GM04503 (cell line): ENCODE measurements at regions not wholly inside any gene's neighbourhood (a gene's known extent, or its start where the extent isn't known, plus 50 kb on each side); places are given as distances from the start of the nearest gene placed in this dataset.

Experiments used
- DNase-seq: peaks from one replicate; pipeline ENCODE4 v3.0.0-alpha.2; 2012; ENCODE audit warnings: low read depth

DNA sequence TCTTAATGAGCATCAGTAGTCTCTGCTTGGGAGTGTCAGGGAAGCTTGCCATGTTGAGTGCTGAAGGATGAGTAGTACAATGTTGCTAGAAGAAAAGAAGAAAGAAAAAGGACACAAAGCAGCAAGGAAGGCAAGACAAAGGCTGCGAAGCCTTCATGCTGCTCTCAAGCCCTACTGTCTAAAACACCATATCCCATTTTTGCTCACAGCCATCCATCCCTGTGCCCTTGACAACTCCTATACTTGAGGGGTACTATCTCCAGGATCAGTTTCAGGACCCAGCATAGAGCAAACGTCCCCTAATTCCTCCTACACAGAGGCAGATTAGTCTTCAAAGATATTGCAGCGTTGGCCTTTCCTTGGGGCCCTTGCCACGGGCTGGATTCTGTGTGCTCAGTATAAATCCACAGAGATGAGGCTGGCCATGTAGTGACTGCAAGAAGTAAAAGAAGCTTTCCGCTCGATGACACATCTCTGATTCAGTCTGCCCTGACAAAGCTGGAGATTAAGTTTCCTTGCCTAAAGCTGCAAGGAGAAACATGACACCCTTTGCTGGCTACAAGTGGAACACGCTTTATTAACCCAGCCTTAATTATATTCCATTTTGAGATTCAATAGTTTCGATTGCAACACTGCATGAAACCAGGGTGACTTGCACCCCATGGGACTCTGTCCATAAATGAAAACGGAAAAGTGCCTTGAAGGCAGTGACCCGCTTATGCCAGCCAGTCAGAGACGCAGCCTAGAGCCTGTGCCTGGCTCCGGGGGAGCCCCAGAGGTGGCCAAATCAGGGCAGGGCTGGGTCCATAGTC is 304.6 kb downstream of the ACTL7B start:
- peak; percentile 79 for DNase-seq

- peak; percentile 61 for DNase-seq
These were observed 305.7 kb downstream of the ACTL7B start for GRCh38 chr9:108550106-108550505.

GRCh38 chr9:108549184-108549583 is 306.6 kb downstream of the ACTL7B start:
- DNase-seq: no peak

GRCh38 chr9:108547411-108548135 is 308.2 kb downstream of the ACTL7B start:
- DNase-seq: no peak

DNA sequence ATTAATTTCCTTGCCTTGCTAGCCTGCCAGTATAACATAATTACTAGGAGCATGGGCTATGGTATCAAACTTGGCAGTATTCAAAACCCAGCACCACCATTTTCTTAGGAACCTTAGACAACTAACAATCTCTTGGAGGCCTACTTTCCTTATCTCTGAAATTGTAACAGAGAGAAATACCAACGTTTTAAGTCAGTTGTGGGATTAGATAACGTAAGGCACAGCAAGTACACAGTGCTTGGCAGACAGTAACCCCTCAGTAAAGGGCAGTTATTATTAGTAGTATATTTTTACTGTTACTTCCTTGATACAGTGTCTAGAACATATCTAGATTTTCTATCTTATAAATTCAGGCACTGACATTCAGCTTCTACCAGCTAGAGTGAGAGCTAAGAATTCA is 309.6 kb downstream of the ACTL7B start:
- no peak for DNase-seq

- no peak for DNase-seq
These were observed 310.4 kb downstream of the ACTL7B start for GRCh38 chr9:108545436-108545835.

GRCh38 chr9:108544866-108545265 is 310.9 kb downstream of the ACTL7B start:
- no peak for DNase-seq

- DNase-seq: no peak
These were observed 312.5 kb downstream of the ACTL7B start for GRCh38 chr9:108543251-108543778.

- DNase-seq: no peak
These were observed 318.0 kb downstream of the ACTL7B start for GRCh38 chr9:108537756-108538155.

- peak; percentile 28 for DNase-seq
These were observed 318.8 kb downstream of the ACTL7B start for GRCh38 chr9:108536836-108537601.

DNA sequence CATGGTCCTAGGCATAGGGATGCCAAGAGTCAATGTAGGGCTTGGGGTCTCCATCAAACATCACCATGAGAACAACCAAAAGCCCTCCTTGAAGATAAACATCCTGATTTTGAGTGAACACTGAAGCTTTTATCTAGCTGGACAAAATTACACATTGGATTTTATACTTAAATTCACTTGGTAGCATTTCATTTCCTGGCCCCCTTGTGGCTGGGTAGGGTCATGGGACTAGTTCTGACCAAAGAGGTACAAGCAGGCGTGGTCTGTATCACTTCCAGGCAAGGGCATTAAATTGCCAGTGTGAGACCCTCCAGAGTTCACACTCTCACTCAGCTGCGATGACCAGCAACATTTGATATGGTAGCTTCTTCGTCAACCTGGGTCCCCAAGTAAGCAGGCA is 320.3 kb downstream of the ACTL7B start:
- DNase-seq: no peak

- peak; percentile 62 for DNase-seq
These were observed 321.0 kb downstream of the ACTL7B start for GRCh38 chr9:108534741-108535140.

DNA sequence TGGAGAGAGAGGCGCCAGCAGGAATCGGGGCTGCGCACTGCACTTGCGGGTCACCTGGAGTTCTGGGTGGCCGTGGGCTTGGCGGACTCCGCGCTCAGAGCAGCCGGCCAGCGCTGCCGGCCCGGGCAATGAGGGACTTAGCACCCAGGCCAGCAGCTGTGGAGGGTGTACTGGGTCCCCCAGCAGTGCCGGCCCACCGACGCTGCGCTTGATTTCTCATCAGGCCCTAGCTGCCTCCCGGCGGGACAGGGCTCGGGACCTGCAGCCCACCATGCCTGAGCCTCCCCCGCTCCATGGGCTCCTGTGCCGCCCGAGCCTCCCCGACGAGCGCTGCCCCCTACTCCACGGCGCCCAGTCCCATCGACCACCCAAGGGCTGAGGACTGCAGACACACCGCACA is 325.6 kb downstream of the ACTL7B start:
- DNase-seq: no peak

DNA sequence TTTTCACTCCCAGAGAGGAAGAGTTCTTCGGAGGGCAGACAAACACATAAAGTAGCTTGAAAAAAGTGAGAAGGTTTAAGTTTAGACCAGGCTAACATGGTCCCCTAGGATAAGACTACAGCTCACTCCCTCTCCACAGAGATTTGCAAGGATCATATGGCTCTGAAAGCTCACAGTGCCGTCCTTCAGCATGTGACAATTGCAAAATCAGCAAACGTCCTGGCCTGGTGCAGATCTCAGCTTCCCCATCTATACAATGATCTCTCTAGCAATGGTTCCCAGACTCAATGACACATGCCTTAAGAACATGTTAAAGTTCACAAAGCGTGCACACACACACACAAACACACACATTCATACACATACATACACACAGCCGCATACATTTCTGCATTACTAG is 327.6 kb downstream of the ACTL7B start:
- DNase-seq: no peak

DNA sequence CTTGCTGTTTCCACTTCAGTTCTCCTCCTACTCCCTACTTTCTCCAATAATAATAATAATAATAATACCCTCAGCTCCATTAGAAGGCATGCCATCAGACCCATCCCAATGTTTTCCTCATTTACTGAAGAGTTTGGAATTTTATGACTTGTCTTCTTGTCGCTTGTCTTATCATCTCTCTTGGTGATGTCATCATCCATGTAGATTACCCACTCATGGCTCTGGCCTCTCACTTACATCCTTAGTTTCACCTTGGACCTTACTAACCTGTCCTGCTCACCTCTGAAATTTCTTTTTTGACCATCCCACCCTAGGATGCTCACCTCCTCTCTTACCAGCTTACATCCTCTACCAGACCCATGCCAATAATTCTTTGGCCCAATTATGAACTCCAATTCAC is 329.3 kb downstream of the ACTL7B start:
- no peak for DNase-seq

GRCh38 chr9:108525186-108525585 is 330.6 kb downstream of the ACTL7B start:
- DNase-seq: no peak

DNA sequence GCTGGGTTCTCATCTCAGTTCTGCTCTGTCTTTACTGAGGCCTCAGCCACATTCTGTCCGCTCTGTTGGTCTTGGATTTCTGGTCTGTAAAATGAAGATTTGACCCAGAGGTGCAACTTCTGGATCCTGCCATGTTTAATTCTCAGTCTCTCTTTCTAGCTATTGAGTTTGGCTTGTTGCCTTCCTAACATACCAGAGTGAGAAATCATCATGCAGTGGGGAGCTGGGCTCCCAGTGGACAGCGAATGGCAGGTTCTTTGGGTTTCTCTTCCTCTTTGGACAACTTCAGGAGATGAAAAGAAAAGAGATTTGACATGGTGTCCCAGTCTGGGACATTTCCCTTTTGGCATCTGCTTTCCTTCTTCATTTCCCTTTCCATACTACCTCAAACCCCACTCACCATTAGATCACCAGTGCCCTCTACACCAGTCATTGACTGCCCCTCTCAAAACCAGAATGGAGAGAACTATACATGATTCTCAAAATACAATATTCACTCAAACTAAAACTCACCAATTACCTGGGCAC is 334.7 kb downstream of the ACTL7B start:
- DNase-seq: no peak

GRCh38 chr9:108519437-108519836 is 336.3 kb downstream of the ACTL7B start:
- no peak for DNase-seq

- no peak for DNase-seq
These were observed 338.0 kb downstream of the ACTL7B start for GRCh38 chr9:108517651-108518365.

- no peak for DNase-seq
These were observed 339.4 kb downstream of the ACTL7B start for GRCh38 chr9:108516391-108516790.

GRCh38 chr9:108515856-108516255 is 339.9 kb downstream of the ACTL7B start:
- no peak for DNase-seq
